ENCODE measurements at regions not wholly inside any gene's neighbourhood (a gene's known extent, or its start where the extent isn't known, plus 50 kb on each side); places are given as distances from the start of the nearest gene placed in this dataset.

GRCh38 chr14:95410838-95411237, 91.1 kb upstream of the CLMN start:
- DNase-seq (ENCODE audit: low read depth) = no peak

DNA sequence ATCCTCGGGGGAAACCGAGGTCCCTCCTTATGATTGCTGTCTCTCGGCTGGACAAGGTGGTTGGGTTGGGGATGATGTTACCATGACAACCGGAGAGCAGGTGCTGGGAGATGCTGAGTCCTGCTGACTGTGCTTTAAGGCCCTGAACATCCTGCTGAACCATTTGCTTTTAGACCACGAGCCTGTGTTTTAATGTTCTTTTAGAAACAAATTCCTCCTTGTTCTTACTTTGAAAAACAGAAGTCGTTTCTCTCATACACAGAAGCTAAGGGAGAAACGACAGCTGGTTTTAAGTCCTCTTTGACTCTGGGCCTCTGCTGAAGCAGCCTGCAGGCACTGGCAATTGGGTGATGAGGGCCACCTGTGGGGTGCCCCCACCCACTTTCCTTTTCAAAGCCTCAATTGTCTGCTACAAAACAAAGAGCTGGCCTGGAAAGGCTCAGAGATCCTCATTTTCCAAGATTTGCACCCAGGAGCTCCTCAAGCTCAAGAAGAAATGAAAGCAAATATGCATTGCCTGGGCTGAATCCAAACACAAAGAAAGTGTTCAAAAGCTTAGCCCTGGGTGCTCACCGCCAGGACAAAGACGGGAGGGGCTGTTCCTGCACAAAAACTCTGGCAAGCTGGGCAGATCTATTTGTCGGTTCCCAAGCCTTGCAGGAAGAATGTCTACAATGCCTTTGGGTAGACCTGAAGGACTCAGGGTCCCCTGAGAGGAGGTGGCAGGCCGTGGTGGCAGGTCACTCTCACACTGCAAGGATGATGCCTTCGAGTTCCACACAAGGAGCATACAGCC, 90.0 kb upstream of the CLMN start:
- no peak for DNase-seq (ENCODE audit: low read depth)

DNA sequence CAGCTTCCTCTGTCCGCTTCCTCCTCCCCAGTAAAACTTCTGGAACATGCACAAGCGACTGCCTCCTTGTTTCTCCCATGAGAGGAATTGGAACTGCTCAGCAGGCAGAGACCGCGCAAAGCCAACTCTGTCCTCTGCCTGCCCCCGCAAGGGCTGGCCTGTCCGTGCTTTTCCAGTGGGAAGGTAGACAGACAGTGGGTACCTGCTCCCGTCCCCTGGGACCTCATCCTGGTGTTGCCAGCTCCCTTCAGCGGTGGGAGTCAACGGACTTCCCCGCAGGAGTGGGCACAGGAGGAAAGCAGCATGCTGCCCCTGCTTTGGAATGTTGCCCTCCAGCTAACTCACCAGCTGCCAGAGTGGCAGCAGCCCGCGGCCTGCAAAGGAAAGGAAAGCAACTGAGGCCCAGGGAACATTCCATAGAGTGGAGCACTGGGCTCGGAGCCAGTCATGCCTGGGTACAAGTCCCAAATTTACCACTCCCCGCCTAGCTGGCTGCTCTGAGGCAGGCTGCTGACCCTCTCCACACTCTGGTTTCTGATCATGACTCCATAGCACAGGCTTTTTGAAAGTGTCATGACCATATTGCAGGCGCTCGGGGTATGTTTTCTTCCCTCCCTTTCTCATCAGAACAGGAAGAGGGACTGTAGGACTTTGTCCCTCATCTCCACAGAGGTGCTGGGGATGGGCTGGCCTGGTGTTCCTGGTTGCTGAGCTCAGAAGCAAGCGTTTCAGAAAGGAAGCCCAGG, 89.2 kb upstream of the CLMN start:
- no peak for DNase-seq (ENCODE audit: low read depth)

- DNase-seq (ENCODE audit: low read depth) = no peak
Measured at GRCh38 chr14:95407354-95407753, 87.6 kb upstream of the CLMN start.

DNA sequence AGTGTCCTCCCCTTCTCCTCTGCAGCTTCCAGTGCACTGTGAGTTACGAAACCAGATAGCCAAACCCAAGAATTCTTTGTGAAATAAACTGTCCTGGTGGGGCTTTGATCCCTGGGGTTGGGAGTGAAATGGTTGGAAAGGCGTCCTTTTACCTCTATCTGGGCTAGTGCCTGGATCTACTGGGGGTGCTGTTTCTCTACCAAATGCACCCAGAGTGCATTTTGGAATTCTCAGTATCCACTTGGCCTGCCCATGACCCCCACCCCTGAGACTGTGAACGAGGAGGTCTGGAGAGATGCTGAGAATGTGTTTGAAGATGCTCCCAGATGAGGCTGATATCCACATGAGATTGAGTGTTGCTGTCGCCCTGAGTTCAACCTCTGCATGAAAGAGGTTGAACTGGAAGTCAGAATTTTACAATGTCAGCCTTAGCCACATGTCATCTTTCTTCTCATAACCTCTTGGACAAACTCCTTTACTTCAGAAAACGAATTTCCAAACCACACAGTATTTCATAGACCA, 87.1 kb upstream of the CLMN start:
- no peak for DNase-seq (ENCODE audit: low read depth)

GRCh38 chr14:95404583-95404982, 84.9 kb upstream of the CLMN start:
- DNase-seq (ENCODE audit: low read depth) = no peak

- no peak for DNase-seq (ENCODE audit: low read depth)
Measured at GRCh38 chr14:95402578-95402977, 82.9 kb upstream of the CLMN start.

DNA sequence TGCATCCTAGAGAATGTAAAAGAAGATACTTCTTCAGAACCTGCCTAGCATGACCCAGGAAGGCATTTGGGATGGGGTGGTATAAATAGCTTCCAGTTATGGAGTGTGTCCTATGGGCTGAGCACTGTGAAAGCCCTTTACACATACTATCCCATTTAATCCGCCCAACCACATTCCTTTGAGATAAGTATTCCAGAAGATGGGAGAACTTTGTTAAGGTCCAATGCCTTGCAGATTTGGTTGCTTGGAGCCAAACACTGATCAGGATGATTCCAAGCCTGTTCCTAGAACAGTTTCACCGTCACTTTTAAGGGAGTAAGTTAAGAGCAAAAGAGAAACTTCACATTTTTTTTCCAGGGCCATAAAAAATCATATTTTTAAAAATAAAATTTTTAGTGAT, 82.5 kb upstream of the CLMN start:
- DNase-seq (ENCODE audit: low read depth) = no peak

GRCh38 chr14:95398630-95399547, 79.2 kb upstream of the CLMN start:
- no peak for DNase-seq (ENCODE audit: low read depth)

- DNase-seq (ENCODE audit: low read depth) = no peak
Measured at GRCh38 chr14:95397325-95397724, 77.6 kb upstream of the CLMN start.

DNA sequence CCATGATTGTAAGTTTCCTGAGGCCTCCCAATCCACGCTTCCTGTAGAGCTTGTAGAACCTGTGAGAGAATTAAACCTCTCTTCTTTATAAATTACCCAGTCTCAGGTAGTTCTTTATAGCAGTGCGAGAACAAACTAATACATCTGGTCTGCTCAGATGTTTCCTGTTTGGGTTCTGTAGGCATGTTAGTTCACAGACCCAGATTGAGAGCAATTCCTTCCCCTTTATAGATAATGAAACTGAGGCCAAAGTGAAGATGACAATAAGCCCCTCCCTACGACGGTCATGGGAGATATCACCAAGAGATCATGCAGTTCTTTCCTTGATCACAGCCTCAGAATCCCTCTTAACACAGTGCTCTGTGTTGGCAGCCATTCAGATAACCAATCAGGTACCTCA, 76.5 kb upstream of the CLMN start:
- DNase-seq (ENCODE audit: low read depth) = no peak

DNA sequence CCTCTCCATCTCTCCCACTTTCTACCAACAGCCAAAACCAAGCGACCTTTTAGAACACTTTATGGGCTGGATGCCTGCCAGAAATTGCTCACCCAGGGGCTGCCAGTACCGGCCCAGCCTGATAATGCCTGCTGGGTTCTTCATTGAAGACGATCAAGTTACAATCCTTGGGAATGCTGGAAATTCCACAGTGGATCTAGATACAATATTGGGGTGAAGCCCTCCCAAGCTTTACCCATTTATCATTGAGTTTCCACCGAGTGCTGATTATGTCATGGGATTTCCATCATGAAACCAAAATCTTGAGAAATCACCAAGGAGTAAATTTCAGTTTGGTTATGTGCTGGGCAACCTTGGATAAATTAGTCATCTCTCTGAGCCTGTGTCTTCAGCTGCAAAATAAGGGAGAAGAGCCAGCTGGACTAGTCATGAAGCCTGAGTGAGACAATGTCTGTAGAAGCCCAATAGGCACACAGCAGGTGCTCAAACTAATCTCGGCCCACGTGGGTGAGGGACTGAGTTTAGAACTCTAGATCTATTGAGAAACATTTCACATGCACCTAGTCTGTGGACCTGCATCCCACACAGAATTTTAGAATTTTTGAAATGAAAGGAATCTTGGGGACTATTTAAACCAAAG, 75.5 kb upstream of the CLMN start:
- no peak for DNase-seq (ENCODE audit: low read depth)

- DNase-seq (ENCODE audit: low read depth) = no peak
Measured at GRCh38 chr14:95394297-95395097, 74.8 kb upstream of the CLMN start.

- no peak for DNase-seq (ENCODE audit: low read depth)
Measured at GRCh38 chr14:95392841-95393240, 73.1 kb upstream of the CLMN start.

- no peak for DNase-seq (ENCODE audit: low read depth)
Measured at GRCh38 chr14:95391331-95391730, 71.6 kb upstream of the CLMN start.

DNA sequence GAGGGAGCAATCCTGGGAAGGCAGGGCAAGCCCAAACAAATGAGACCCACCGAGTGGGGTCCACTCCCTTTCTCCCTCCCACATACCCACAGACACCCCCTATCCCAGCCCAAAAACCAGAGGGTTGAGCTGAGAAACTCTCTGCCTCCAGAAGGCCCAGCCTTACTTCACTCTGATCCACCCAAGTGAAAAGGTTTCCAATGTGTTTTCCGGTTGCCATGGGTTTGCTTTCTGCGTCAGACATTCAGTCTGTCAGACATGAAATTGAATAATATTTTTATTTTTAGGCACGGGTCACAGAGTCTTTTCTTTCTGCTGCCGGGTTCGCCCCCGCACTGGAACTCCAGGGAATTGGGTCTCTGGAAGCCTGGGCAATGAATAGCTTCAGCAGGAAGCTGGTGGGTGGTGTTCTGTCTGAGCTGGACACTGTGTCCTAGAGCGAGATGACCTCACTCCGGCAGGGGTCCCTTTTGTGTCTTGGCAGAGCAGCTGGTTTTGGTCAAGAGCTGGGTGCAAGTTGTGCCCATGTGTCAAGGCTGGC, 69.8 kb upstream of the CLMN start:
- DNase-seq (ENCODE audit: low read depth) = no peak

DNA sequence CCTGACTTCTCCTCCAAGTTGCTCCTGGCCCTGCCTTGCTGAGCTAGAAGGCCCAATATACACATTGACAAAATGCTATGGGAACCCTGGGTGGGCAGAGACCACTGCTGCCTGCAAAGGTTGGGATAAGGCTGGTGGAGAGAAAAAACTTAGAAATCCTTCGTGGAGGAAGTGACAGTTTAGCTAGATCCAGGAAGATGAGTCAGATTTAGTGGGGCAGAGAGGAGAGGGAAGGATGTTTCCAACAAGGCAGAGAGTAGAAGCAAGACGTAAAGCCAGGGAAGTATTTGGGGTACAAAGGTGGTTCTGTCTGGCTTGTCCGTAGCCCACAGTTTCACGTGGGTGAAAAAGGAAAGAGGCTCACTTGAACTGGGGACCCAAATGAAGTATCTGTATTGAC, 69.0 kb upstream of the CLMN start:
- DNase-seq (ENCODE audit: low read depth) = no peak

DNA sequence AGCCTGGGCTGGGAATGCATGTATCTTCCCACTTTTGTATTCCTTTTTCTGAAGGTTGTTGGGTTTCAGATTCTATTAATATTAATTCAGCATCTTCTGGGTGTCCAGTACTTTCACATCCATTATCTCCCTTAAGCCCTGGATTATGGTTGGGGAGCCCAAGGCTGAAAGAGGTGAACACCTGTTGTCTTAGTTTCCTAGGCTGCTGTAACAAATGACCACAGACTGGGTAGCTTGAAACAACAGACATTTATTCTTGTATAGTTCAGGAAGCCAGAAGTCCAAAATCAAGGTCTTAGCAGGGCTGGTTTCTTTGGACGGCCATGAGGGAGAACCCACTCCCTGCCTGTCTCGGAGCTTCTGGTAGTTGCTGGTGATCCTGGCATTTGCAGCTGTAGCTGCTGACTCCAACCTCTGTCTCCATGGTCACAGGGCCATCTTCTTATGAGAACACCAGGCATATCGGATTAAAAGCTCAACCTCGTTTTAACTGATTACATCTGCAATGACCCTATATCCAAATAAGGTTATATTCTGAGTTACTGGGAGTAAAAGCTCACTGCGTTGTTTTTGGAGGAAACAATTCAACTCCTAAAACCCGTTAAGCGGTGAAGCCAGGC, 68.2 kb upstream of the CLMN start:
- no peak for DNase-seq (ENCODE audit: low read depth)

- no peak for DNase-seq (ENCODE audit: low read depth)
Measured at GRCh38 chr14:95386536-95387095, 66.9 kb upstream of the CLMN start.

DNA sequence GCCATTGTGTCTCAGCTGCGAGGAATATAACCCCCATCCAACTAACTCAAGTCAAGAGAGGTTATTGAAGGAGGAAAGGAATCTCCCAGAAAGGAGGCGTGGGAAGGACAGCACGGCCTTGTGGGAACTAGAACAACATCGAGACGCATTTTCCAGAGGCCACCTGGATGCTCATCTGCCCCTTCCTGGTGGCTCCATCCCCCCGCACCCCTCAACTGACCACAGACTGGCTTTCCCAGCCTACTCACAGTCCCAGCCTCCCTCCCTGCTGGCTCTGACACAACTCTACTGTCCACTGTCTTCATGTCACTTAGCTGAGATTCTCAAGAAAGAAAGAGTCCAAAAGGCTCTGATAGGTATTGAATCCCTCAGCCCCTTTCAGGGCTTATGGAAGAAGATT, 66.0 kb upstream of the CLMN start:
- DNase-seq (ENCODE audit: low read depth) = no peak
